ENCODE measurements at regions not wholly inside any gene's neighbourhood (a gene's known extent, or its start where the extent isn't known, plus 50 kb on each side); places are given as distances from the start of the nearest gene placed in this dataset.

DNA sequence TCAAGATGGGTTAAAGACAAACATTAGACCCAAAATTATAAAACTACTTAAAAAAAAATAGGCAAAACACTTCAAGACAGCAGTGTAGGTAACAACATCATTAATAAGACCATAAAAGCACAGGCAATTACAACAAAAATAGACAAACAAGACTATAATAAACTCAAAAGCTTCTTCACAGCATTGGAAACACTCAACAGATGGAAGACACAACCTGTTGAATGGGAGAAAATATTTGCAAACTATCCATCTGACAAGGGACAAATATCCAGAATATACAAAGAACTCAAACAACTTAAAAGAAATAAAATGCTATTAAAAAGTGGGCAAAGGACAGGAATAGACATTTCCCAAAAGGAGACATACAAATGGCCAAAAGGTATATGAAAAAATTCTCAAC is 170.7 kb downstream of the HHIP start:
- TF ChIP-seq, protein P1, sequence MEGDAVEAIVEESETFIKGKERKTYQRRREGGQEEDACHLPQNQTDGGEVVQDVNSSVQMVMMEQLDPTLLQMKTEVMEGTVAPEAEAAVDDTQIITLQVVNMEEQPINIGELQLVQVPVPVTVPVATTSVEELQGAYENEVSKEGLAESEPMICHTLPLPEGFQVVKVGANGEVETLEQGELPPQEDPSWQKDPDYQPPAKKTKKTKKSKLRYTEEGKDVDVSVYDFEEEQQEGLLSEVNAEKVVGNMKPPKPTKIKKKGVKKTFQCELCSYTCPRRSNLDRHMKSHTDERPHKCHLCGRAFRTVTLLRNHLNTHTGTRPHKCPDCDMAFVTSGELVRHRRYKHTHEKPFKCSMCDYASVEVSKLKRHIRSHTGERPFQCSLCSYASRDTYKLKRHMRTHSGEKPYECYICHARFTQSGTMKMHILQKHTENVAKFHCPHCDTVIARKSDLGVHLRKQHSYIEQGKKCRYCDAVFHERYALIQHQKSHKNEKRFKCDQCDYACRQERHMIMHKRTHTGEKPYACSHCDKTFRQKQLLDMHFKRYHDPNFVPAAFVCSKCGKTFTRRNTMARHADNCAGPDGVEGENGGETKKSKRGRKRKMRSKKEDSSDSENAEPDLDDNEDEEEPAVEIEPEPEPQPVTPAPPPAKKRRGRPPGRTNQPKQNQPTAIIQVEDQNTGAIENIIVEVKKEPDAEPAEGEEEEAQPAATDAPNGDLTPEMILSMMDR (IDR thresholded peaks at IDR 0.05) = no peak
- no peak for TF ChIP-seq POLR2A (IDR thresholded peaks at IDR 0.05)
